Spleen (tissue), 7 donors: ENCODE measurements at regions not wholly inside any gene's neighbourhood (a gene's known extent, or its start where the extent isn't known, plus 50 kb on each side); places are given as distances from the start of the nearest gene placed in this dataset.

Experiments
- CTCF ChIP-seq, 11 experiments: fragments of 200-600 bp in 7 of 11; fragments of 450-650 bp in 4 of 11; sonication (generic) in 4 of 11; IDR thresholded peaks in 8 of 11; conservative IDR thresholded peaks in 3 of 11; 1 replicate in 7 of 11; 2 replicates in 4 of 11; pipeline versions ENCODE4 v1.4.0 to v1.8.0; 2016 to 2021; ENCODE audit warnings: antibody characterized with exemption in 11 of 11, inconsistent platforms in 4 of 11, mild to moderate bottlenecking in 1 of 11
- POLR2AphosphoS5 ChIP-seq, 3 donors: sonication (generic); formaldehyde crosslinking; IDR thresholded peaks; one replicate each; pipeline ENCODE4 v1.5.1; 2017; ENCODE audit warnings: antibody characterized with exemption in 3 of 3
- donor health status: DM: no; HTN: no; CAD: no; lungs with moderate emphysema.
- donor health status: DM: no; HTN: no; CAD: no.
- donor health status: DM: no; HTN: no; CAD: no.

- TF ChIP-seq POLR2AphosphoS5 (IDR thresholded peaks at IDR 0.05) (no peak), CTCF (IDR thresholded peaks at IDR 0.05 in 8 of 11, conservative IDR thresholded peaks at IDR 0.05 in 3 of 11) (no peak)
Observed at GRCh38 chr2:155830817-155831579, 501.5 kb downstream of the NR4A2 start.
